K562 (cell line): ENCODE measurements at regions not wholly inside any gene's neighbourhood (a gene's known extent, or its start where the extent isn't known, plus 50 kb on each side); places are given as distances from the start of the nearest gene placed in this dataset.

Experiments used
- ATAC-seq: fragments of 200-7000 bp; cut with Tn5 transposase; 3 replicates; pipeline ENCODE4 v1.9.1; 2020; ENCODE audit warnings: moderate library complexity
- BruUV-seq: library from RNA; stranded (reverse); fragments of 400-500 nt; replicated peaks from 2 replicates; lab custom pipeline; 2021; lab: Mats Ljungman, UMichigan
- CTCF ChIA-PET: fragments of 300-600 bp; formaldehyde crosslinking; extraction: SDS; loops from one replicate; lab custom pipeline; 2021; ENCODE audit warnings: low intra/inter-chr PET ratio; lab: Yijun Ruan, JAX
- POLR2A ChIA-PET: fragments of 300-600, 350-650 bp; sonication (Branson Sonifier 250); formaldehyde crosslinking; extraction: SDS; loops from one replicate; lab custom pipeline; 2021; ENCODE audit warnings: antibody characterized with exemption, inconsistent platforms; lab: Yijun Ruan, JAX
- DNase-seq, 4 experiments: peaks; one replicate each; pipeline versions ENCODE4 v3.0.0 to v3.0.0-alpha.2; 2011 to 2018; ENCODE audit warnings: low spot score in 3 of 4, mixed read lengths in 3 of 4; ENCODE audit errors: extremely low read depth in 1 of 4
- FAIRE-seq: peaks from 2 replicates; lab custom pipeline; 2011; peaks lifted over from hg19 to GRCh38; lab: Jason Lieb, UNC
- H2AFZ ChIP-seq: 2 replicates; pipeline ENCODE4 v1.6.0; 2011; ENCODE audit warnings: low read depth, low read length, control low read depth, inconsistent platforms
- H3K27ac ChIP-seq: fragments of 200-600 bp; 3 replicates; pipeline ENCODE4 v1.8.0; 2011; ENCODE audit warnings: low read depth, mild to moderate bottlenecking, control low read depth, inconsistent platforms, low read length, moderate library complexity, mixed read lengths; ENCODE audit errors: extremely low read depth
- H3K27me3 ChIP-seq, 2 experiments: fragments of 300-600 bp in 1 of 2; 2 replicates in 1 of 2; 3 replicates in 1 of 2; pipeline versions ENCODE4 v1.6.0 to v1.8.0; 2011; ENCODE audit warnings: inconsistent platforms in 2 of 2, low read length in 2 of 2, mild to moderate bottlenecking in 1 of 2, mixed read lengths in 1 of 2, moderate library complexity in 1 of 2; ENCODE audit not compliant: control insufficient read depth in 2 of 2, insufficient read depth in 2 of 2
- H3K36me3 ChIP-seq: fragments of 300-600 bp; 3 replicates; pipeline ENCODE4 v1.8.0; 2011; ENCODE audit warnings: mild to moderate bottlenecking, low read length, inconsistent platforms; ENCODE audit not compliant: control insufficient read depth, insufficient read depth
- H3K4me1 ChIP-seq, 2 experiments: fragments of 200-600 bp in 1 of 2; replicated peaks in 1 of 2; 2 replicates in 1 of 2; 3 replicates in 1 of 2; pipeline versions ENCODE4 v1.5.1 to v1.8.0; 2011; ENCODE audit warnings: inconsistent platforms in 2 of 2, low read length in 2 of 2, mild to moderate bottlenecking in 1 of 2, mixed read lengths in 1 of 2, moderate library complexity in 1 of 2; ENCODE audit not compliant: control insufficient read depth in 2 of 2, insufficient read depth in 2 of 2
- H3K4me2 ChIP-seq: 2 replicates; pipeline ENCODE4 v1.6.1; 2011; ENCODE audit warnings: low read length, control low read depth, inconsistent platforms, mixed read lengths; ENCODE audit not compliant: insufficient read depth
- H3K4me3 ChIP-seq: fragments of 200-600 bp; sonication (generic), shearing (Covaris generic); 2 replicates; pipeline ENCODE4 v1.5.1; 2016; ENCODE audit warnings: control low read depth, inconsistent platforms
- H3K79me2 ChIP-seq: fragments of 200-600 bp; 3 replicates; pipeline ENCODE4 v1.8.0; 2011; ENCODE audit warnings: low read length, inconsistent platforms; ENCODE audit not compliant: control insufficient read depth, insufficient read depth
- H3K9ac ChIP-seq, 2 experiments: 2 replicates each; pipeline versions ENCODE4 v1.6.0 to v1.6.1; 2011; ENCODE audit warnings: low read depth in 2 of 2, low read length in 2 of 2, control low read depth in 1 of 2, inconsistent platforms in 1 of 2, mild to moderate bottlenecking in 1 of 2, mixed read lengths in 1 of 2; ENCODE audit not compliant: insufficient read depth in 1 of 2
- H3K9me1 ChIP-seq: one replicate; pipeline ENCODE4 v1.6.0; 2011; ENCODE audit warnings: inconsistent platforms, mild to moderate bottlenecking, low read length, moderate library complexity; ENCODE audit not compliant: control insufficient read depth, insufficient read depth
- H3K9me3 ChIP-seq: replicated peaks from 2 replicates; pipeline ENCODE4 v1.5.1; 2011; ENCODE audit warnings: low read depth, low read length, inconsistent platforms; ENCODE audit not compliant: control insufficient read depth, insufficient read depth
- H4K20me1 ChIP-seq: replicated peaks from 2 replicates; pipeline ENCODE4 v1.6.1; 2011; ENCODE audit warnings: low read length, inconsistent platforms, mixed read lengths; ENCODE audit not compliant: control insufficient read depth, insufficient read depth
- ELF1 ChIP-seq: fragments of 200-800 bp; sonication (Bioruptor generic); IDR thresholded peaks from 2 replicates; pipeline ENCODE4 v1.6.1; 2016; ENCODE audit warnings: missing genetic modification characterization, missing compliant biosample characterization
- FOSL1 ChIP-seq: fragments of 200-800 bp; sonication (Bioruptor generic); conservative IDR thresholded peaks from 2 replicates; pipeline ENCODE4 v1.6.1; 2016; ENCODE audit warnings: missing genetic modification characterization, missing compliant biosample characterization
- NFRKB ChIP-seq: fragments of 450-650 bp; IDR thresholded peaks from 2 replicates; pipeline ENCODE4 v1.6.1; 2016; ENCODE audit warnings: low read depth
- WGBS: fragments of 100-300 bp; shearing (Covaris generic); methylation state at CpG from one replicate; pipeline ENCODE4 v1.1.6; 2016; ENCODE audit warnings: low coverage, mixed read lengths; ENCODE audit not compliant: insufficient coverage; ENCODE audit errors: missing lambda C conversion rate; 5-methylcytosine and 5-hydroxymethylcytosine counted together
- in situ Hi-C: fragments of 300-500 bp; cut with MboI; formaldehyde crosslinking; loops from 4 replicates; pipeline ENCODE4 v1.15.0; 2018; ENCODE audit warnings: inconsistent platforms, mixed read lengths
- intact Hi-C: fragments of 100-400 bp; cut with micrococcal nuclease; formaldehyde crosslinking; loops from 2 replicates; pipeline ENCODE4 v1.14.2; 2022
- TF ChIP-seq, protein P1 (sequence below), 2 experiments: fragments of 450-650 bp; IDR thresholded peaks; 2 replicates each; pipeline ENCODE4 v1.6.1; 2016
- TF ChIP-seq, protein P2 (sequence below): sonication (generic); formaldehyde crosslinking; IDR thresholded peaks from 2 replicates; pipeline ENCODE4 v1.8.0; 2022; ENCODE audit warnings: mild to moderate bottlenecking, missing genetic modification reagents
- TF ChIP-seq, protein P3 (sequence below), 2 experiments: fragments of 450-650 bp in 1 of 2; sonication (generic) in 1 of 2; formaldehyde crosslinking in 1 of 2; IDR thresholded peaks in 1 of 2; conservative IDR thresholded peaks in 1 of 2; 2 replicates each; pipeline versions ENCODE4 v1.6.1 to v1.8.1; 2016 to 2023; ENCODE audit warnings: mild to moderate bottlenecking in 2 of 2, moderate library complexity in 2 of 2, inconsistent platforms in 1 of 2, missing genetic modification reagents in 1 of 2

DNA sequence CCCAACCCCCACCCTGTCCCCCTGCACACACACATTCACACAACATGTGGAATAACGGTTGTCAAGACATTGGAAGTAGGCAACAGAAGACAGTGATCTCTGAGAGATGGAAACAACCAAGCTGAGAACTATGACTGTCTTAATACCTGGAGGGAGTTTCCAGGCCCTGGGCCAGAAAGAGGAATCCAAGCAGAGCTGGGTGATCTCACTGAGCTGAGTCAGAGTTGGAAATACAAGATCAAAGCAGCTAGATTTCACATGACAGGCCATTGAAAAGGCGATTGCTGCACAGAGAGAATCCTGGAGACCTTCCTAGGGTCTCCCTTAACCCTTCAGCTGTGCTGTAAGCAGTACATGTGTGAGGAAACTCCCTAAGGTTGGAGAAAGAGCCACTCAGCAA is 165.8 kb upstream of the PRSS1 start:
- no peak overlapping the region for H3K4me3 ChIP-seq
- ChIA-PET CTCF (no interaction called here), POLR2A (no interaction called here)
- no peak for FAIRE-seq
- 0% methylated on average over 2 of the region's 2 CpGs for WGBS
- no peaks in the 10 kb centered on the region for H3K9me1 ChIP-seq
- intact Hi-C loops (no loop called here), in situ Hi-C loops (no loop called here)
- TF ChIP-seq FOSL1 (tag) (peak; percentile 77), NFRKB (no peak), ELF1 (tag) (no peak)
- TF ChIP-seq, protein P1, sequence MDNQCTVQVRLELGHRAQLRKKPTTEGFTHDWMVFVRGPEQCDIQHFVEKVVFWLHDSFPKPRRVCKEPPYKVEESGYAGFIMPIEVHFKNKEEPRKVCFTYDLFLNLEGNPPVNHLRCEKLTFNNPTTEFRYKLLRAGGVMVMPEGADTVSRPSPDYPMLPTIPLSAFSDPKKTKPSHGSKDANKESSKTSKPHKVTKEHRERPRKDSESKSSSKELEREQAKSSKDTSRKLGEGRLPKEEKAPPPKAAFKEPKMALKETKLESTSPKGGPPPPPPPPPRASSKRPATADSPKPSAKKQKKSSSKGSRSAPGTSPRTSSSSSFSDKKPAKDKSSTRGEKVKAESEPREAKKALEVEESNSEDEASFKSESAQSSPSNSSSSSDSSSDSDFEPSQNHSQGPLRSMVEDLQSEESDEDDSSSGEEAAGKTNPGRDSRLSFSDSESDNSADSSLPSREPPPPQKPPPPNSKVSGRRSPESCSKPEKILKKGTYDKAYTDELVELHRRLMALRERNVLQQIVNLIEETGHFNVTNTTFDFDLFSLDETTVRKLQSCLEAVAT (IDR thresholded peaks at IDR 0.05), result no peak
- TF ChIP-seq, protein P2, sequence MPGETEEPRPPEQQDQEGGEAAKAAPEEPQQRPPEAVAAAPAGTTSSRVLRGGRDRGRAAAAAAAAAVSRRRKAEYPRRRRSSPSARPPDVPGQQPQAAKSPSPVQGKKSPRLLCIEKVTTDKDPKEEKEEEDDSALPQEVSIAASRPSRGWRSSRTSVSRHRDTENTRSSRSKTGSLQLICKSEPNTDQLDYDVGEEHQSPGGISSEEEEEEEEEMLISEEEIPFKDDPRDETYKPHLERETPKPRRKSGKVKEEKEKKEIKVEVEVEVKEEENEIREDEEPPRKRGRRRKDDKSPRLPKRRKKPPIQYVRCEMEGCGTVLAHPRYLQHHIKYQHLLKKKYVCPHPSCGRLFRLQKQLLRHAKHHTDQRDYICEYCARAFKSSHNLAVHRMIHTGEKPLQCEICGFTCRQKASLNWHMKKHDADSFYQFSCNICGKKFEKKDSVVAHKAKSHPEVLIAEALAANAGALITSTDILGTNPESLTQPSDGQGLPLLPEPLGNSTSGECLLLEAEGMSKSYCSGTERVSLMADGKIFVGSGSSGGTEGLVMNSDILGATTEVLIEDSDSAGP (CRISPR knock-in tag), result no peak
- TF ChIP-seq, protein P3, sequence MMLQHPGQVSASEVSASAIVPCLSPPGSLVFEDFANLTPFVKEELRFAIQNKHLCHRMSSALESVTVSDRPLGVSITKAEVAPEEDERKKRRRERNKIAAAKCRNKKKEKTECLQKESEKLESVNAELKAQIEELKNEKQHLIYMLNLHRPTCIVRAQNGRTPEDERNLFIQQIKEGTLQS (IDR thresholded peaks at IDR 0.05), result peak; percentile 45
- TF ChIP-seq, protein P3 (CRISPR knock-in tag; conservative IDR thresholded peaks at IDR 0.05), result no peak
- no peak overlapping the region for H3K4me2 ChIP-seq
- DNase-seq, result no peak
- BruUV-seq, result no TSS peak
- H3K79me2 ChIP-seq, result no peaks in the 10 kb centered on the region
- no peaks in the 10 kb centered on the region for H4K20me1 ChIP-seq
- no peaks in the 10 kb centered on the region for H3K9me3 ChIP-seq
- H3K36me3 ChIP-seq, result no peaks in the 10 kb centered on the region
- no peak for ATAC-seq
- H3K9ac ChIP-seq, result no peak overlapping the region
- H2AFZ ChIP-seq, result no peak overlapping the region
- no peaks in the 10 kb centered on the region; a peak in 1 of 5 replicates for H3K27me3 ChIP-seq
- H3K27ac ChIP-seq, result no peak overlapping the region
- H3K4me1 ChIP-seq, result no peaks in the 10 kb centered on the region; a peak in 1 of 5 replicates
